ENCODE measurements at regions not wholly inside any gene's neighbourhood (a gene's known extent, or its start where the extent isn't known, plus 50 kb on each side); places are given as distances from the start of the nearest gene placed in this dataset.

- TF ChIP-seq, protein P1, sequence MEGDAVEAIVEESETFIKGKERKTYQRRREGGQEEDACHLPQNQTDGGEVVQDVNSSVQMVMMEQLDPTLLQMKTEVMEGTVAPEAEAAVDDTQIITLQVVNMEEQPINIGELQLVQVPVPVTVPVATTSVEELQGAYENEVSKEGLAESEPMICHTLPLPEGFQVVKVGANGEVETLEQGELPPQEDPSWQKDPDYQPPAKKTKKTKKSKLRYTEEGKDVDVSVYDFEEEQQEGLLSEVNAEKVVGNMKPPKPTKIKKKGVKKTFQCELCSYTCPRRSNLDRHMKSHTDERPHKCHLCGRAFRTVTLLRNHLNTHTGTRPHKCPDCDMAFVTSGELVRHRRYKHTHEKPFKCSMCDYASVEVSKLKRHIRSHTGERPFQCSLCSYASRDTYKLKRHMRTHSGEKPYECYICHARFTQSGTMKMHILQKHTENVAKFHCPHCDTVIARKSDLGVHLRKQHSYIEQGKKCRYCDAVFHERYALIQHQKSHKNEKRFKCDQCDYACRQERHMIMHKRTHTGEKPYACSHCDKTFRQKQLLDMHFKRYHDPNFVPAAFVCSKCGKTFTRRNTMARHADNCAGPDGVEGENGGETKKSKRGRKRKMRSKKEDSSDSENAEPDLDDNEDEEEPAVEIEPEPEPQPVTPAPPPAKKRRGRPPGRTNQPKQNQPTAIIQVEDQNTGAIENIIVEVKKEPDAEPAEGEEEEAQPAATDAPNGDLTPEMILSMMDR (conservative IDR thresholded peaks at IDR 0.05; ENCODE audit: low read depth, low read length): no peak
- TF ChIP-seq SMC3 (IDR thresholded peaks at IDR 0.05; ENCODE audit: low read depth, low read length) (no peak), RCOR1 (IDR thresholded peaks at IDR 0.05; ENCODE audit: insufficient replicate concordance, low read length) (no peak), POLR2A (IDR thresholded peaks at IDR 0.05; ENCODE audit: low read depth, low read length) (no peak), RFX5 (IDR thresholded peaks at IDR 0.05; ENCODE audit: low read depth, low read length) (no peak), BHLHE40 (IDR thresholded peaks at IDR 0.05; ENCODE audit: low read depth, low read length) (no peak), USF2 (IDR thresholded peaks at IDR 0.05; ENCODE audit: low read depth, low read length) (no peak), RAD21 (IDR thresholded peaks at IDR 0.05; ENCODE audit: low read length) (no peak)
Observed at GRCh38 chr2:65813631-65814173, 381.3 kb upstream of the SPRED2 start.

All from IMR-90 (cell line).